HEK293 (cell line): ENCODE measurements at regions not wholly inside any gene's neighbourhood (a gene's known extent, or its start where the extent isn't known, plus 50 kb on each side); places are given as distances from the start of the nearest gene placed in this dataset.

Experiments
- CTCF ChIA-PET: fragments of 350-600 bp; formaldehyde crosslinking; extraction: SDS; loops from one replicate; lab custom pipeline; 2021; ENCODE audit warnings: antibody characterized with exemption; lab: Yijun Ruan, JAX
- POLR2A ChIA-PET: fragments of 300-600 bp; formaldehyde crosslinking; extraction: SDS; loops from one replicate; lab custom pipeline; 2020; ENCODE audit warnings: antibody characterized with exemption, inconsistent platforms; lab: Yijun Ruan, JAX
- H3K27ac ChIP-seq: fragments of 200-500 bp; sonication (Bioruptor generic); 2 replicates; pipeline ENCODE4 v1.5.1; 2014; ENCODE audit warnings: low read depth, low read length, control low read depth, inconsistent platforms; ENCODE audit errors: extremely low read depth
- H3K36me3 ChIP-seq, 2 experiments: fragments of 200-500 bp in 1 of 2; sonication (Bioruptor generic) in 1 of 2; 1 replicate in 1 of 2; 2 replicates in 1 of 2; pipeline ENCODE4 v1.5.1; 2014 to 2017; ENCODE audit warnings: inconsistent platforms in 2 of 2, low read length in 2 of 2; ENCODE audit not compliant: control insufficient read depth in 2 of 2, insufficient read depth in 1 of 2
- H3K4me1 ChIP-seq: fragments of 200-500 bp; sonication (Bioruptor generic); 2 replicates; pipeline ENCODE4 v1.5.1; 2014; ENCODE audit warnings: mild to moderate bottlenecking, low read length, inconsistent platforms; ENCODE audit not compliant: control insufficient read depth, insufficient read depth
- H3K4me3 ChIP-seq: 2 replicates; pipeline ENCODE4 v1.5.1; 2011; ENCODE audit warnings: low read depth, mild to moderate bottlenecking, control low read depth, low read length, moderate library complexity
- H3K9me3 ChIP-seq: fragments of 200-500 bp; sonication (Bioruptor generic); 2 replicates; pipeline ENCODE4 v1.5.1; 2014; ENCODE audit warnings: low read depth, low read length, inconsistent platforms; ENCODE audit not compliant: control insufficient read depth, insufficient read depth
- BCL11A ChIP-seq: fragments of 450-650 bp; formaldehyde crosslinking; IDR thresholded peaks from 2 replicates; pipeline ENCODE4 v1.5.1; 2016; ENCODE audit warnings: low read depth, missing biosample characterization, missing genetic modification characterization
- BCL6B ChIP-seq: fragments of 450-650 bp; formaldehyde crosslinking; IDR thresholded peaks from 2 replicates; pipeline ENCODE4 v1.5.1; 2017; ENCODE audit warnings: missing biosample characterization, missing genetic modification characterization
- GLIS1 ChIP-seq: fragments of 450-650 bp; formaldehyde crosslinking; IDR thresholded peaks from 2 replicates; pipeline ENCODE4 v1.5.1; 2016; ENCODE audit warnings: missing biosample characterization, missing genetic modification characterization
- KLF9 ChIP-seq: fragments of 450-650 bp; formaldehyde crosslinking; IDR thresholded peaks from 2 replicates; pipeline ENCODE4 v1.5.1; 2016; ENCODE audit warnings: missing biosample characterization, missing genetic modification characterization, low read depth
- REPIN1 ChIP-seq: fragments of 450-650 bp; formaldehyde crosslinking; IDR thresholded peaks from 2 replicates; pipeline ENCODE4 v1.5.1; 2017; ENCODE audit warnings: missing biosample characterization, missing genetic modification characterization, low read depth
- REST ChIP-seq: fragments of 450-650 bp; formaldehyde crosslinking; IDR thresholded peaks from 2 replicates; pipeline ENCODE4 v1.5.1; 2016; ENCODE audit warnings: missing biosample characterization, missing genetic modification characterization
- ZBTB1 ChIP-seq: fragments of 450-650 bp; formaldehyde crosslinking; IDR thresholded peaks from 2 replicates; pipeline ENCODE4 v1.5.1; 2016; ENCODE audit warnings: missing biosample characterization, missing genetic modification characterization
- ZBTB48 ChIP-seq: fragments of 450-650 bp; formaldehyde crosslinking; IDR thresholded peaks from 2 replicates; pipeline ENCODE4 v1.5.1; 2016; ENCODE audit warnings: missing biosample characterization, missing genetic modification characterization
- ZFP3 ChIP-seq: fragments of 450-650 bp; formaldehyde crosslinking; IDR thresholded peaks from 2 replicates; pipeline ENCODE4 v1.5.1; 2016; ENCODE audit warnings: low read depth, missing biosample characterization, missing genetic modification characterization
- ZFP69B ChIP-seq: fragments of 450-650 bp; formaldehyde crosslinking; IDR thresholded peaks from 2 replicates; pipeline ENCODE4 v1.5.1; 2016; ENCODE audit warnings: missing biosample characterization, missing genetic modification characterization
- ZNF146 ChIP-seq: fragments of 450-650 bp; formaldehyde crosslinking; IDR thresholded peaks from 2 replicates; pipeline ENCODE4 v1.5.1; 2016; ENCODE audit warnings: missing biosample characterization, missing genetic modification characterization
- ZNF184 ChIP-seq: fragments of 450-650 bp; IDR thresholded peaks from 2 replicates; pipeline ENCODE4 v1.5.1; 2018; ENCODE audit warnings: missing biosample characterization, mild to moderate bottlenecking, missing genetic modification characterization
- ZNF19 ChIP-seq: fragments of 450-650 bp; formaldehyde crosslinking; IDR thresholded peaks from 2 replicates; pipeline ENCODE4; 2016; ENCODE audit warnings: missing biosample characterization, missing genetic modification characterization, low read depth
- ZNF221 ChIP-seq: fragments of 450-650 bp; formaldehyde crosslinking; IDR thresholded peaks from 2 replicates; pipeline ENCODE4 v1.5.1; 2017; ENCODE audit warnings: missing biosample characterization, missing genetic modification characterization, borderline replicate concordance
- ZNF274 ChIP-seq, 2 experiments: fragments of 200-500 bp in 1 of 2; fragments of 450-650 bp in 1 of 2; sonication (Bioruptor generic) in 1 of 2; formaldehyde crosslinking in 1 of 2; IDR thresholded peaks; 2 replicates each; pipeline versions ENCODE4 v1.5.1 to v1.6.1; 2014 to 2016; ENCODE audit warnings: borderline replicate concordance in 1 of 2, inconsistent platforms in 1 of 2, low read length in 1 of 2, missing biosample characterization in 1 of 2, missing genetic modification characterization in 1 of 2
- ZNF280C ChIP-seq: fragments of 450-650 bp; formaldehyde crosslinking; IDR thresholded peaks from 2 replicates; pipeline ENCODE4 v1.5.1; 2016; ENCODE audit warnings: missing biosample characterization, missing genetic modification characterization
- ZNF366 ChIP-seq: fragments of 450-650 bp; formaldehyde crosslinking; conservative IDR thresholded peaks from 2 replicates; pipeline ENCODE4 v1.5.1; 2016; ENCODE audit warnings: missing biosample characterization, missing genetic modification characterization
- ZNF391 ChIP-seq: fragments of 450-650 bp; formaldehyde crosslinking; IDR thresholded peaks from 2 replicates; pipeline ENCODE4 v1.5.1; 2016; ENCODE audit warnings: low read depth, missing biosample characterization, missing genetic modification characterization, borderline replicate concordance
- ZNF473 ChIP-seq: fragments of 450-650 bp; formaldehyde crosslinking; IDR thresholded peaks from 2 replicates; pipeline ENCODE4 v1.5.1; 2017; ENCODE audit warnings: missing biosample characterization, missing genetic modification characterization
- ZNF558 ChIP-seq: fragments of 450-650 bp; formaldehyde crosslinking; IDR thresholded peaks from 2 replicates; pipeline ENCODE4 v1.5.1; 2016; ENCODE audit warnings: missing biosample characterization, missing genetic modification characterization
- ZNF600 ChIP-seq: fragments of 450-650 bp; formaldehyde crosslinking; IDR thresholded peaks from 2 replicates; pipeline ENCODE4 v1.5.1; 2016; ENCODE audit warnings: missing biosample characterization, missing genetic modification characterization
- ZNF626 ChIP-seq: fragments of 450-650 bp; sonication (Bioruptor Pico); formaldehyde crosslinking; IDR thresholded peaks from 2 replicates; pipeline ENCODE4 v1.5.1; 2018; ENCODE audit warnings: missing biosample characterization, missing genetic modification characterization, inconsistent platforms
- ZNF654 ChIP-seq: fragments of 450-650 bp; formaldehyde crosslinking; IDR thresholded peaks from 2 replicates; pipeline ENCODE4 v1.5.1; 2016; ENCODE audit warnings: low read depth, missing biosample characterization, missing genetic modification characterization
- ZNF658 ChIP-seq: fragments of 450-650 bp; formaldehyde crosslinking; IDR thresholded peaks from 2 replicates; pipeline ENCODE4; 2016; ENCODE audit warnings: missing biosample characterization, missing genetic modification characterization
- ZNF76 ChIP-seq: fragments of 450-650 bp; formaldehyde crosslinking; IDR thresholded peaks from 2 replicates; pipeline ENCODE4; 2016; ENCODE audit warnings: low read depth, missing biosample characterization, missing genetic modification characterization, borderline replicate concordance
- TF ChIP-seq, protein P1 (sequence below): fragments of 450-650 bp; formaldehyde crosslinking; optimal IDR thresholded peaks from 2 replicates; pipeline ENCODE3; 2016; ENCODE audit warnings: missing biosample characterization, mild to moderate bottlenecking, missing genetic modification characterization
- TF ChIP-seq, protein P2 (sequence below): fragments of 450-650 bp; formaldehyde crosslinking; IDR thresholded peaks from 2 replicates; pipeline ENCODE4 v1.5.1; 2016; ENCODE audit warnings: missing biosample characterization, missing genetic modification characterization

- CTCF ChIA-PET = no interaction called here
- H3K36me3 ChIP-seq = no peaks in the 10 kb centered on the region
These were observed 233.3 kb downstream of the GAS1 start for GRCh38 chr9:86713970-86714369.

DNA sequence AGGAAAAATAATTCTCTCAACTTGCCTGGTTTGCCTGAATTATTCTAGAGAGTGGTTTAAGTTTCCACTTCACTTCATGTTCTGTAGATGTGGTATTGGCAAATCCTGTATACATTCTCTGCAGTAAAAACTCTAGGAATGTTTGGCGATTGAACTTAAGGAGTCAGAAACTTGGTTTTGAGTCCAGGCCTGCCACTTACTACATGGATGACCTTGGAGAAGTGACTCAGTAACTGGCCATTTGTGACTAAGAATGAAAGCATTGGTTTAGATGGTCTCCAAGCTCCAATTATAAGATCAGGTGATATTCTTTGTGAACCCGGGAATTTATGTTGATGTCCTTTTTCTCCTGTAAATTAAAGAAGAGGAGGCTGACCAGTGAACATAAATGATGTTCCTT lies 233.8 kb downstream of the GAS1 start:
- no peaks in the 10 kb centered on the region for H3K9me3 ChIP-seq
- ChIA-PET CTCF (interaction anchor here (0.7 kb wide), 1 partner anchor 8 kb away, joined by 3 read pairs; no protein-coding TSS in a partner anchor), POLR2A (no interaction called here)
- H3K27ac ChIP-seq = no peak overlapping the region
- no peaks in the 10 kb centered on the region for H3K36me3 ChIP-seq
- H3K4me1 ChIP-seq = no peaks in the 10 kb centered on the region
- H3K4me3 ChIP-seq = no peak overlapping the region
- TF ChIP-seq ZNF76 (tag by site-specific recombination) (no peak), ZFP3 (tag by site-specific recombination) (no peak), ZBTB48 (tag by site-specific recombination) (no peak), ZNF366 (tag by site-specific recombination) (no peak), ZNF221 (tag by site-specific recombination) (no peak), ZNF146 (tag by site-specific recombination) (no peak), ZNF280C (no peak)
- TF ChIP-seq, protein P1, sequence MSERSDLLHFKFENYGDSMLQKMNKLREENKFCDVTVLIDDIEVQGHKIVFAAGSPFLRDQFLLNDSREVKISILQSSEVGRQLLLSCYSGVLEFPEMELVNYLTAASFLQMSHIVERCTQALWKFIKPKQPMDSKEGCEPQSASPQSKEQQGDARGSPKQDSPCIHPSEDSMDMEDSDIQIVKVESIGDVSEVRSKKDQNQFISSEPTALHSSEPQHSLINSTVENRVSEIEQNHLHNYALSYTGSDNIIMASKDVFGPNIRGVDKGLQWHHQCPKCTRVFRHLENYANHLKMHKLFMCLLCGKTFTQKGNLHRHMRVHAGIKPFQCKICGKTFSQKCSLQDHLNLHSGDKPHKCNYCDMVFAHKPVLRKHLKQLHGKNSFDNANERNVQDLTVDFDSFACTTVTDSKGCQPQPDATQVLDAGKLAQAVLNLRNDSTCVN (tag by site-specific recombination) = no peak

More at GRCh38 chr9:86713970-86714369, 233.3 kb downstream of the GAS1 start:
- H3K4me3 ChIP-seq = no peak overlapping the region
- H3K27ac ChIP-seq = no peak overlapping the region
- POLR2A ChIA-PET = no interaction called here
- TF ChIP-seq ZBTB1 (no peak), ZNF19 (tag by site-specific recombination) (no peak), KLF9 (tag by site-specific recombination) (no peak), REPIN1 (tag by site-specific recombination) (no peak), ZNF600 (tag by site-specific recombination) (no peak), ZNF473 (tag by site-specific recombination) (no peak), ZNF558 (no peak), ZNF654 (tag by site-specific recombination) (no peak), REST (no peak), BCL11A (no peak), ZNF391 (no peak), GLIS1 (tag by site-specific recombination) (no peak), BCL6B (tag by site-specific recombination) (no peak), ZNF184 (tag by site-specific recombination) (no peak), ZNF274 (IDR thresholded peaks at IDR 0.05; ENCODE audit: low read length) (no peak), ZNF274 (tag by site-specific recombination; IDR thresholded peaks at IDR 0.05; ENCODE audit: borderline replicate concordance) (no peak), ZFP69B (tag by site-specific recombination) (no peak), ZNF658 (no peak), ZNF626 (tag by site-specific recombination) (no peak)
- TF ChIP-seq, protein P2, sequence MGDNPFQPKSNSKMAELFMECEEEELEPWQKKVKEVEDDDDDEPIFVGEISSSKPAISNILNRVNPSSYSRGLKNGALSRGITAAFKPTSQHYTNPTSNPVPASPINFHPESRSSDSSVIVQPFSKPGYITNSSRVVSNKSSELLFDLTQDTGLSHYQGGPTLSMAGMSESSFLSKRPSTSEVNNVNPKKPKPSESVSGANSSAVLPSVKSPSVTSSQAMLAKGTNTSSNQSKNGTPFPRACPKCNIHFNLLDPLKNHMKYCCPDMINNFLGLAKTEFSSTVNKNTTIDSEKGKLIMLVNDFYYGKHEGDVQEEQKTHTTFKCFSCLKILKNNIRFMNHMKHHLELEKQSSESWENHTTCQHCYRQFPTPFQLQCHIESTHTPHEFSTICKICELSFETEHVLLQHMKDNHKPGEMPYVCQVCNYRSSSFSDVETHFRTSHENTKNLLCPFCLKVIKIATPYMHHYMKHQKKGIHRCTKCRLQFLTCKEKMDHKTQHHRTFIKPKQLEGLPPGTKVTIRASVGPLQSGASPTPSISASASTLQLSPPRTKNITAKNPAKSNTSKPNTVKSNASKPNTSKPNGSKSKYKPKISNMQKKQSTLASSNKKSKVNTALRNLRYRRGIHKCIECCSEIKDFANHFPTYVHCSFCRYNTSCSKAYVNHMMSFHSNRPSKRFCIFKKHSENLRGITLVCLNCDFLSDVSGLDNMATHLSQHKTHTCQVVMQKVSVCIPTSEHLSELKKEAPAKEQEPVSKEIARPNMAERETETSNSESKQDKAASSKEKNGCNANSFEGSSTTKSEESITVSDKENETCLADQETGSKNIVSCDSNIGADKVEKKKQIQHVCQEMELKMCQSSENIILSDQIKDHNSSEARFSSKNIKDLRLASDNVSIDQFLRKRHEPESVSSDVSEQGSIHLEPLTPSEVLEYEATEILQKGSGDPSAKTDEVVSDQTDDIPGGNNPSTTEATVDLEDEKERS (tag by site-specific recombination) = no peak
- no peaks in the 10 kb centered on the region for H3K4me1 ChIP-seq
- H3K9me3 ChIP-seq = no peaks in the 10 kb centered on the region
